NCI-H345 treated with DMSO at 0.1 percent for 48 hours (cell line): ENCODE measurements at regions not wholly inside any gene's neighbourhood (a gene's known extent, or its start where the extent isn't known, plus 50 kb on each side); places are given as distances from the start of the nearest gene placed in this dataset.
"Not testable (repeated sequence)": the region's sequence is repeated elsewhere in the genome, so short reads cannot be mapped to it uniquely, and the experiment has no call there.

ENCODE experiments used
- DNase-seq: peaks from one replicate; lab custom pipeline; 2025; ENCODE audit not compliant: unreplicated experiment; lab: John Stamatoyannopoulos, UW

GRCh38 chr7:25436413-25436812, 208.1 kb upstream of the NPVF start:
- no peak for DNase-seq

- DNase-seq, result no peak
Observed at GRCh38 chr7:25437308-25437707, 209.0 kb upstream of the NPVF start.

GRCh38 chr7:25444991-25445390, 216.7 kb upstream of the NPVF start:
- DNase-seq, result no peak

GRCh38 chr7:25448301-25448700, 220.0 kb upstream of the NPVF start:
- no peak for DNase-seq

- DNase-seq, result no peak
Observed at GRCh38 chr7:25454020-25454419, 225.7 kb upstream of the NPVF start.

- DNase-seq, result no peak
Observed at GRCh38 chr7:25454562-25455041, 226.3 kb upstream of the NPVF start.

- no peak for DNase-seq
Observed at GRCh38 chr7:25455683-25456251, 227.5 kb upstream of the NPVF start.

- DNase-seq, result no peak
Observed at GRCh38 chr7:25456467-25457171, 228.3 kb upstream of the NPVF start.

GRCh38 chr7:25459057-25459456, 230.8 kb upstream of the NPVF start:
- no peak for DNase-seq

- DNase-seq, result no peak
Observed at GRCh38 chr7:25460433-25460832, 232.1 kb upstream of the NPVF start.

- no peak for DNase-seq
Observed at GRCh38 chr7:25469669-25470068, 241.4 kb upstream of the NPVF start.

- DNase-seq, result no peak
Observed at GRCh38 chr7:25476863-25477499, 248.7 kb upstream of the NPVF start.

- not testable (repeated sequence) for DNase-seq
Observed at GRCh38 chr7:25478221-25478620, 249.9 kb upstream of the NPVF start.

GRCh38 chr7:25478925-25479324, 250.6 kb upstream of the NPVF start:
- DNase-seq, result no peak

GRCh38 chr7:25481891-25482290, 253.6 kb upstream of the NPVF start:
- no peak for DNase-seq

- DNase-seq, result no peak
Observed at GRCh38 chr7:25482631-25483030, 254.3 kb upstream of the NPVF start.

GRCh38 chr7:25485026-25485425, 256.7 kb upstream of the NPVF start:
- DNase-seq, result no peak

- DNase-seq, result no peak
Observed at GRCh38 chr7:25486656-25487055, 258.4 kb upstream of the NPVF start.

- DNase-seq, result no peak
Observed at GRCh38 chr7:25493805-25494366, 265.6 kb upstream of the NPVF start.

- no peak for DNase-seq
Observed at GRCh38 chr7:25494896-25495295, 266.6 kb upstream of the NPVF start.

GRCh38 chr7:25495342-25496250, 267.3 kb upstream of the NPVF start:
- no peak for DNase-seq
